Upper lobe of left lung (tissue), 6 donors: ENCODE measurements at regions not wholly inside any gene's neighbourhood (a gene's known extent, or its start where the extent isn't known, plus 50 kb on each side); places are given as distances from the start of the nearest gene placed in this dataset.
"Not testable (repeated sequence)": the region's sequence is repeated elsewhere in the genome, so short reads cannot be mapped to it uniquely, and the experiment has no call there.

Experiments used
- ATAC-seq, 2 donors: fragments of 200-7000 bp; cut with Tn5 transposase; one replicate each; pipeline ENCODE4 v1.9.1; 2022; ENCODE audit warnings: mild to moderate bottlenecking in 2 of 2, moderate library complexity in 2 of 2; ENCODE audit not compliant: low FRiP score in 2 of 2
- DNase-seq, 2 donors: peaks; one replicate each; pipeline ENCODE4 v3.0.0-alpha.2; 2019 to 2020
- H3K27ac ChIP-seq, 4 donors: fragments of 200-600 bp; sonication (generic); one replicate each; pipeline ENCODE4 v1.5.1; 2016 to 2019
- H3K27me3 ChIP-seq, 4 donors: fragments of 200-600 bp; sonication (generic); one replicate each; pipeline ENCODE4 v1.5.1; 2017 to 2019
- H3K36me3 ChIP-seq, 4 donors: fragments of 200-600 bp; sonication (generic); one replicate each; pipeline ENCODE4 v1.5.1; 2016 to 2019
- H3K4me1 ChIP-seq, 4 donors: fragments of 200-600 bp; sonication (generic); one replicate each; pipeline ENCODE4 v1.5.1; 2018 to 2019
- H3K4me3 ChIP-seq, 4 donors: fragments of 200-600 bp; sonication (generic); one replicate each; pipeline ENCODE4 v1.5.1; 2017 to 2019; ENCODE audit warnings: mild to moderate bottlenecking in 2 of 4, moderate library complexity in 1 of 4
- H3K9me3 ChIP-seq, 4 donors: fragments of 200-600 bp; sonication (generic); one replicate each; pipeline ENCODE4 v1.5.1; 2018 to 2019
- CTCF ChIP-seq, 6 experiments: fragments of 450-650 bp in 4 of 6; fragments of 200-600 bp in 2 of 6; sonication (generic) in 2 of 6; IDR thresholded peaks; one replicate each; pipeline ENCODE4 v1.5.1; 2016 to 2019; ENCODE audit warnings: antibody characterized with exemption in 6 of 6
- EP300 ChIP-seq, 4 donors: sonication (generic); formaldehyde crosslinking; IDR thresholded peaks; one replicate each; pipeline ENCODE4 v1.5.1; 2017; ENCODE audit warnings: antibody characterized with exemption in 4 of 4, control low read depth in 2 of 4
- POLR2A ChIP-seq, 4 donors: fragments of 450-650 bp; IDR thresholded peaks; one replicate each; pipeline ENCODE4 v1.5.1; 2016 to 2017; ENCODE audit warnings: antibody characterized with exemption in 4 of 4, mild to moderate bottlenecking in 2 of 4
- POLR2AphosphoS5 ChIP-seq, 2 donors: sonication (generic); formaldehyde crosslinking; IDR thresholded peaks; one replicate each; pipeline ENCODE4 v1.5.1; 2017; ENCODE audit warnings: antibody characterized with exemption in 2 of 2
- WGBS, 2 donors: methylation state at CpG; one replicate each; pipeline ENCODE4 v1.1.5; 2017 to 2018; 5-methylcytosine and 5-hydroxymethylcytosine counted together
- donor health status: DM: no; HTN: no; CAD: no; lungs with moderate emphysema.
- donor health status: DM: no; HTN: yes; CAD: no; lungs with severe emphysema.

GRCh38 chr10:25828475-25828874 lies 105.6 kb upstream of the MYO3A start:
- Histone ChIP-seq H3K27me3 (no peaks in the 10 kb centered on the region), H3K27ac (no peak overlapping the region), H3K4me1 (no peaks in the 10 kb centered on the region), H3K4me3 (no peak overlapping the region), H3K9me3 (no peaks in the 10 kb centered on the region), H3K36me3 (no peaks in the 10 kb centered on the region)
- DNase-seq (no peak), ATAC-seq (no peak)
- TF ChIP-seq POLR2A (IDR thresholded peaks at IDR 0.05) (no peak), POLR2AphosphoS5 (IDR thresholded peaks at IDR 0.05) (no peak), CTCF (IDR thresholded peaks at IDR 0.05) (no peak), EP300 (IDR thresholded peaks at IDR 0.05) (no peak)
- WGBS, 2 donors, result 32 to 37% methylated on average over 4 of the region's 4 CpGs

- no peak for TF ChIP-seq EP300 (IDR thresholded peaks at IDR 0.05)
- no peak for TF ChIP-seq POLR2A (IDR thresholded peaks at IDR 0.05)
- no peak for TF ChIP-seq CTCF (IDR thresholded peaks at IDR 0.05)
- no peak for TF ChIP-seq POLR2AphosphoS5 (IDR thresholded peaks at IDR 0.05)
- DNase-seq, result no peak
- Histone ChIP-seq H3K9me3 (no peaks in the 10 kb centered on the region), H3K4me1 (no peaks in the 10 kb centered on the region), H3K27ac (no peak overlapping the region), H3K36me3 (no peaks in the 10 kb centered on the region), H3K27me3 (no peaks in the 10 kb centered on the region), H3K4me3 (no peak overlapping the region)
- 74 to 80% methylated on average over 1 of the region's 1 CpG for WGBS, 2 donors
- no peak for ATAC-seq
Measured at GRCh38 chr10:25831080-25831479, 102.9 kb upstream of the MYO3A start.

- H3K27ac ChIP-seq, result no peak overlapping the region
- DNase-seq (no peak), ATAC-seq (no peak)
- H3K27me3 ChIP-seq, result no peaks in the 10 kb centered on the region
- H3K36me3 ChIP-seq, result no peaks in the 10 kb centered on the region
- no peak overlapping the region for H3K4me3 ChIP-seq
- no peaks in the 10 kb centered on the region for H3K9me3 ChIP-seq
- WGBS, 2 donors, result 80 to 81% methylated on average over 3 of the region's 3 CpGs
- no peak for TF ChIP-seq EP300 (IDR thresholded peaks at IDR 0.05)
- no peak for TF ChIP-seq CTCF (IDR thresholded peaks at IDR 0.05)
- no peak for TF ChIP-seq POLR2AphosphoS5 (IDR thresholded peaks at IDR 0.05)
- TF ChIP-seq POLR2A (IDR thresholded peaks at IDR 0.05), result no peak
- no peaks in the 10 kb centered on the region for H3K4me1 ChIP-seq
Measured at GRCh38 chr10:25839683-25840082, 94.3 kb upstream of the MYO3A start.

- ATAC-seq, H3K4me3 ChIP-seq, H3K9me3 ChIP-seq, H3K27me3 ChIP-seq, H3K36me3 ChIP-seq, DNase-seq, H3K4me1 ChIP-seq, H3K27ac ChIP-seq: not testable (repeated sequence)
- WGBS, 2 donors, result 95 to 98% methylated on average over 3 of the region's 3 CpGs
Measured at GRCh38 chr10:25840875-25841274, 93.2 kb upstream of the MYO3A start.

- H3K27ac ChIP-seq, result no peak overlapping the region
- no peaks in the 10 kb centered on the region for H3K4me1 ChIP-seq
- H3K9me3 ChIP-seq, result no peaks in the 10 kb centered on the region
- WGBS, 2 donors, result 64 to 75% methylated on average over 6 of the region's 6 CpGs
- DNase-seq, result no peak
- no peaks in the 10 kb centered on the region for H3K36me3 ChIP-seq
- H3K4me3 ChIP-seq, result no peak overlapping the region
- H3K27me3 ChIP-seq, result no peaks in the 10 kb centered on the region
- TF ChIP-seq EP300 (IDR thresholded peaks at IDR 0.05), result no peak
- TF ChIP-seq POLR2AphosphoS5 (IDR thresholded peaks at IDR 0.05), result no peak
- TF ChIP-seq CTCF (IDR thresholded peaks at IDR 0.05), result no peak
- TF ChIP-seq POLR2A (IDR thresholded peaks at IDR 0.05), result no peak
- no peak for ATAC-seq
Measured at GRCh38 chr10:25842146-25842545, 91.9 kb upstream of the MYO3A start.
